ENCODE measurements at regions not wholly inside any gene's neighbourhood (a gene's known extent, or its start where the extent isn't known, plus 50 kb on each side); places are given as distances from the start of the nearest gene placed in this dataset.

- DNase-seq (ENCODE audit: low read depth, low spot score) (no peak), FAIRE-seq (no peak)
- H2AFZ ChIP-seq (ENCODE audit: low read depth, low read length), result no peak overlapping the region
- BruUV-seq (replicated peaks), result no TSS peak
- no peaks in the 10 kb centered on the region for H3K27me3 ChIP-seq (ENCODE audit: control insufficient read depth in 2 of 2, insufficient read depth in 2 of 2, low read length in 2 of 2)
- H3K79me2 ChIP-seq (ENCODE audit: control insufficient read depth, insufficient read depth, low read length), result no peaks in the 10 kb centered on the region
- H3K4me1 ChIP-seq (ENCODE audit: control insufficient read depth, extremely low read depth, insufficient read depth, low read length), result no peaks in the 10 kb centered on the region
- TF ChIP-seq MYC (IDR thresholded peaks at IDR 0.05; ENCODE audit: low read depth, low read length) (no peak), JUN (IDR thresholded peaks at IDR 0.05; ENCODE audit: borderline replicate concordance, insufficient read depth, insufficient read length, low read depth) (no peak), GATA2 (IDR thresholded peaks at IDR 0.05; ENCODE audit: insufficient read depth, insufficient read length, low read depth, low read length) (no peak)
- intact Hi-C loops (cut with micrococcal nuclease), result no loop called here
- ChIA-PET CTCF (no interaction called here), POLR2A (no interaction called here)
- dilution Hi-C loops (cut with MboI; ENCODE audit: extremely low pct_ligation_motif_present, low sequenced_read_pairs), result no loop called here
- no peak overlapping the region for H3K4me2 ChIP-seq (ENCODE audit: insufficient read depth, low read length)
- H3K4me3 ChIP-seq (replicated peaks in 1 of 3; ENCODE audit: insufficient read depth in 1 of 3, low read depth in 1 of 3, low read length in 3 of 3), result no peak overlapping the region
- no peaks in the 10 kb centered on the region for H3K9me1 ChIP-seq (replicated peaks; ENCODE audit: control insufficient read depth, extremely low read depth, insufficient read depth, low read length)
- no peaks in the 10 kb centered on the region for H3K36me3 ChIP-seq (ENCODE audit: control insufficient read depth in 2 of 2, extremely low read depth in 1 of 2, insufficient read depth in 2 of 2, low read length in 2 of 2)
- no peaks in the 10 kb centered on the region for H4K20me1 ChIP-seq (replicated peaks; ENCODE audit: control insufficient read depth, extremely low read depth, insufficient read depth, low read length)
- H3K27ac ChIP-seq (ENCODE audit: insufficient read depth, low read depth, low read length), result no peak overlapping the region
- H3K9me3 ChIP-seq (replicated peaks; ENCODE audit: control insufficient read depth, insufficient read depth, low read length), result no peaks in the 10 kb centered on the region
- no peak overlapping the region for H3K9ac ChIP-seq (replicated peaks; ENCODE audit: extremely low read depth, insufficient read depth, low read length)
Observed at GRCh38 chr12:67208281-67209067, 60.7 kb upstream of the CAND1 start.

DNA sequence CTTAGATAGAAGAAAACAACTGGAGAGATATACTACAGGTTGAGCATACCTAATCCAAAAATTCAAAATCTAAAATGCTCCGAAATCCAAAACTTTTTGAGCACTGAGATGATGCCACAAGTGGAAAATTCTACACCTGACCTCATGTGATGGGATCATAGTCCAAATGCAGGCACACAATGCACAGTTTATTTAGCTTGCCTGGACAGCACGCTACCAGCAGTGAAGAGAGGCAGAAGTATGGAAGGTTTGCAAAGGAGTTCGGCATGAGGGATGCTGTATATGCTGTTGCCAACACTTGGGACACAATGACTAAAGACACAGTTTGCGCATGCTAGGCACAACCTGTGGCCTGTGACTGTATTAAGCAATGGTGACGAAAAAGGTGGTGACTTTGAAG is 58.1 kb upstream of the CAND1 start:
- Histone ChIP-seq H3K9me3 (replicated peaks; ENCODE audit: control insufficient read depth, insufficient read depth, low read length) (no peaks in the 10 kb centered on the region), H3K9me1 (replicated peaks; ENCODE audit: control insufficient read depth, extremely low read depth, insufficient read depth, low read length) (no peaks in the 10 kb centered on the region), H3K27me3 (ENCODE audit: control insufficient read depth in 2 of 2, insufficient read depth in 2 of 2, low read length in 2 of 2) (no peaks in the 10 kb centered on the region), H3K79me2 (ENCODE audit: control insufficient read depth, insufficient read depth, low read length) (no peaks in the 10 kb centered on the region), H3K4me3 (replicated peaks in 1 of 3; ENCODE audit: insufficient read depth in 1 of 3, low read depth in 1 of 3, low read length in 3 of 3) (no peak overlapping the region), H3K4me2 (ENCODE audit: insufficient read depth, low read length) (no peak overlapping the region), H3K36me3 (ENCODE audit: control insufficient read depth in 2 of 2, extremely low read depth in 1 of 2, insufficient read depth in 2 of 2, low read length in 2 of 2) (no peaks in the 10 kb centered on the region), H3K4me1 (ENCODE audit: control insufficient read depth, extremely low read depth, insufficient read depth, low read length) (no peaks in the 10 kb centered on the region), H4K20me1 (replicated peaks; ENCODE audit: control insufficient read depth, extremely low read depth, insufficient read depth, low read length) (no peaks in the 10 kb centered on the region), H3K9ac (replicated peaks; ENCODE audit: extremely low read depth, insufficient read depth, low read length) (no peak overlapping the region), H3K27ac (ENCODE audit: insufficient read depth, low read depth, low read length) (no peak overlapping the region), H2AFZ (ENCODE audit: low read depth, low read length) (no peak overlapping the region)
- TF ChIP-seq MYC (IDR thresholded peaks at IDR 0.05; ENCODE audit: low read depth, low read length) (no peak), CTCF (IDR thresholded peaks at IDR 0.05; ENCODE audit: extremely low read depth in 1 of 2, insufficient read depth in 1 of 2, low read depth in 1 of 2, low read length in 2 of 2) (no peak), JUN (IDR thresholded peaks at IDR 0.05; ENCODE audit: borderline replicate concordance, insufficient read depth, insufficient read length, low read depth) (no peak), FOS (IDR thresholded peaks at IDR 0.05; ENCODE audit: borderline replicate concordance, insufficient read depth, low read length) (no peak), GATA2 (IDR thresholded peaks at IDR 0.05; ENCODE audit: insufficient read depth, insufficient read length, low read depth, low read length) (no peak), EZH2 (IDR thresholded peaks at IDR 0.05; ENCODE audit: borderline replicate concordance, low read depth, low read length, severe bottlenecking) (no peak), POLR2A (IDR thresholded peaks at IDR 0.05; ENCODE audit: low read depth, low read length) (no peak), MAX (IDR thresholded peaks at IDR 0.05; ENCODE audit: insufficient read depth, insufficient read length) (no peak), POLR2AphosphoS5 (IDR thresholded peaks at IDR 0.05; ENCODE audit: insufficient read depth, low read depth, low read length) (no peak)
- POLR2A ChIA-PET, result no interaction called here
- no peak for FAIRE-seq
- no TSS peak for BruUV-seq (replicated peaks)
- intact Hi-C loops (cut with micrococcal nuclease) (no loop called here), dilution Hi-C loops (cut with MboI; ENCODE audit: extremely low pct_ligation_motif_present, low sequenced_read_pairs) (no loop called here)
- no peak for DNase-seq (ENCODE audit: low read depth, low spot score)
- CTCF ChIA-PET, result interaction anchor here (0.6 kb wide), 1 partner anchor 14 kb away, joined by 4 read pairs; no protein-coding TSS in a partner anchor
